ENCODE measurements at regions not wholly inside any gene's neighbourhood (a gene's known extent, or its start where the extent isn't known, plus 50 kb on each side); places are given as distances from the start of the nearest gene placed in this dataset.
"Not testable (repeated sequence)": the region's sequence is repeated elsewhere in the genome, so short reads cannot be mapped to it uniquely, and the experiment has no call there.

DNA sequence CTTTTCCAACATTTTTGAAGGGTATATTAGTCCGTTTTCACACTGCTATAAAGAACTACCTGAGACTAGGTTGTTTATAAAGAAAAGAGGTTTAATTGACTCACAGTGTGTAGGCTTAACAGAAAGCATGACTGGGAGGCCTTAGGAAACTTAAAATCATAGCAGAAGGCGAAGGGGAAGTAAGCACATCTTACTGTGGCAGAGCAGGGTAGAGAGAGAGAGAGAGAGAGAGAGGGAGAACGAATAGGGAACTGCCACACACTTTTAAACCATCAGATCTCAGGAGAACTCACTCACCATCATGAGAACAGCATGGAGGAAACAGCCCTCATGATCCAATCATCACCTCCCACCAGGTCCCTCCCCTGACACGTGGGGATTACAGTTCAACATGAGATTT, 420.3 kb downstream of the SOCS6 start:
- DNase-seq: no peak

DNA sequence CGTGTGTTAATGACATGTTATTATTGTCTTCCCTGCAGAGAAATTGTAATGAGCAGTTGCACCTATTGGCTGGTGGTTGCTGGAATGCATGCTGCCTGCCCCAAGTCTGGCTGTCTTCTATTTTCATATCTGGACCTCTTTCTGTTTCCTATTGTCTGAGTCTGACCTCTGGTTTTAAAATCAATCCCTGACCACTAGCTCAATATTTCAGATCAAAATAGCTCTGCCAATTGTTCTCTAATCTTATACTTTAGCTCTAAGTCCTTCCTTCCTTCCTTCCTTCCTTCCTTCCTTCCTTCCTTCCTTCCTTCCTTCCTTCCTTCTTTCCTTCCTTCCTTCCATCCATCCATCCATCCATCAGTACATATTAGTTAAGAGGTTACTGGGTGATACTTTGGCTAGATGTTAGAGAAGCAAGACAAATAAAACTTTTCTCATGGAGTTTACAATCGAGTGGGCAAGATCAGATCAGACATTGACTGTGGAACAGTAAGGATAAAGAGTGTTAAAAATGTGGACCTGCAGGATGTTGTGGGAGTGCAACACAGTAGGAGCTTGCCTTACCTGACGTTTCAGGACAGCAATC, 417.1 kb downstream of the SOCS6 start:
- DNase-seq: no peak

DNA sequence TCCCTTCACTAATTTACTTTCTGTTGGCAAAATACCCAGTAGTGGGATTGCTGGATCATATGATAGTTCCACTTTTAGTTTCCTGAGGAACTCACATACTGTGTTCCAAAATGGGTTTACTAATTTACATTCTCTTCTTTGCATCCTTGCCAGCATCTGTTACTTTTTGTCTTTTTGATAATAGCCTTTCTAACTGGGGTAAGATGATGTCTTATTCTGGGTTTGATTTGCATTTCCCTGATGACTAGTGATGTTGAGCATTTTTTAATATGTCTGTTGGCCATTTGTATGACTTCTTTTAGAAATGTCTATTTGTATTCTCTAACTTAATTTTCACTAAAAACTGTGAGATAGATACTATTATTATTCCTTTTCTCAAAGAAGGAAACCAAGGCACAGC, 411.7 kb downstream of the SOCS6 start:
- DNase-seq: no peak

GRCh38 chr18:70698574-70698973, 409.7 kb downstream of the SOCS6 start:
- DNase-seq: no peak

DNA sequence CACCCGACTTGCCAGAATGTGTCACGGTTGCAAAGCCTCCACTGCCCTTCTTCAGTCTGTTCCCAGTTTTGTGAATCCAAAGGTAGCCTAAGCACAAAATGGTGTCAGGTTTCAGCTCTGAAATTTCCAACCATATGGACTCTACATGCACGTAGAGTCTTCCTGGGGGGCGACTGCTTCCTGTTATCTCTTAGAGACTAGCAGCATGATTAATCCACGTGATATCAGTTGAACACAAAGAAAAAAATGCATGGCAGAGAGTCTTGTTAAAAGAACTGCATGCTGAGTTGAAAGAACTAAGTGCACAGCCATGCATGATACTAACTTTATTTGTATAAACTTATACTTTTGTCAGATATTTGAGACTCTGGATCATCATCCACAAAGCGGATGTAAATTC, 404.4 kb downstream of the SOCS6 start:
- DNase-seq: no peak

GRCh38 chr18:70689765-70690164, 400.9 kb downstream of the SOCS6 start:
- DNase-seq: not testable (repeated sequence)

DNA sequence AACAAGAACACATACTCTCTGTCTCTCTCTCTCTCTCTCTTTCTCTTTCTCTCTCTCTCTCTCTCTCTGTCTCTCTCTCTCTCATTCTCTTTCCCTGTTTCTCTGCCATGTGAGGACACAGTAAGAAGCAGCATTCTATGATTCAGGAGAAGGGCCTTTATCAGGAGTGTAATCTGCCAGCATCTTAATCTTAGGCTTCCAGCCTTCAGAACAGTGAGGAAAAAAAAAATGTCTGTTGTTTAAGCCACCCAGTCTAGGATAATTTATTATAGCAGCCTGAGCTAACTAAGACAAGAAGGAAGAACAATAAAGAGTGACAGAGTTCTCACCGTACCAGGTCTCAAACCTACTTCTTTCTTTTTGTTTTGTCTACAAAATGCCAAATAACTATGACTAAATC, 399.4 kb downstream of the SOCS6 start:
- DNase-seq: no peak

- DNase-seq: no peak
Observed at GRCh38 chr18:70684821-70685220, 396.0 kb downstream of the SOCS6 start.

- DNase-seq: no peak
Observed at GRCh38 chr18:70683263-70683662, 394.4 kb downstream of the SOCS6 start.

DNA sequence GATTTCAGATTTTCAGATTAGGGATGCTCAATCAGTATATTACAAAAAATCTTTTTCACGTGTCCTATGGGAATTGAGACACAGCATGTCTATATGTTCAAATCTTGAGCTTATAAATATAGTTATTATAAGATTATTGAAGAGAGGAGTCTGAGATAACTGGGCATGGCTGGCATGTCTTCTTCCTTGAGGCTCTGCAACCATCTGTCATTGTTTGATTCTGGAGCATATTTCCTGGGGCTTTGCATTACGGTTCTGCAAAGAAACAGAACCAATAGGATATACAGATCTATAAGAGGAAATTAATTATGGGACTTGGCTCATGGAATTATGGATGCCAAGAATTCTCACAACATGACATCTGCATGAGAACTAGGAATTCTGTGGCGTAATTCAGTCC, 386.1 kb downstream of the SOCS6 start:
- no peak for DNase-seq

GRCh38 chr18:70673831-70674230, 385.0 kb downstream of the SOCS6 start:
- no peak for DNase-seq

DNA sequence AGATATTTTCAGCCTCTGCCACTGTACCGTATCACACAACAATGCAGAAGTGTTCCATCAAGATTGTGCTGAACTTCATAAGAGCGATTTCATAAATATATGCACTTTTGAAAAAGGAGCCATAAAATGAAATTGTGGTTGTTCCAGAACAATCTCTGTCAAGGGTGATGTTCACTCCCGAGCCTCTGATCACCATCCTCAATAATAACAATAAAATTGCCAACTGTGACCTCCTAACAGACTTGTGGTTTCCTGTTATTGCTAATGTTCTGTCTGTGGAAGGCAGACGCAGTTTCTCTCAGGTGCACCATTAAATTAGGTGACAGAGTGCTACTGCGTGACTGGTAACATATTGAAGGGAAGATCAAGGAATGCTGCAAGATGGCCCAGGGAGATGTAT, 383.7 kb downstream of the SOCS6 start:
- DNase-seq: no peak

- no peak for DNase-seq
Observed at GRCh38 chr18:70671889-70672565, 383.2 kb downstream of the SOCS6 start.

GRCh38 chr18:70666936-70667335, 378.1 kb downstream of the SOCS6 start:
- DNase-seq: no peak

- no peak for DNase-seq
Observed at GRCh38 chr18:70663141-70663540, 374.3 kb downstream of the SOCS6 start.

DNA sequence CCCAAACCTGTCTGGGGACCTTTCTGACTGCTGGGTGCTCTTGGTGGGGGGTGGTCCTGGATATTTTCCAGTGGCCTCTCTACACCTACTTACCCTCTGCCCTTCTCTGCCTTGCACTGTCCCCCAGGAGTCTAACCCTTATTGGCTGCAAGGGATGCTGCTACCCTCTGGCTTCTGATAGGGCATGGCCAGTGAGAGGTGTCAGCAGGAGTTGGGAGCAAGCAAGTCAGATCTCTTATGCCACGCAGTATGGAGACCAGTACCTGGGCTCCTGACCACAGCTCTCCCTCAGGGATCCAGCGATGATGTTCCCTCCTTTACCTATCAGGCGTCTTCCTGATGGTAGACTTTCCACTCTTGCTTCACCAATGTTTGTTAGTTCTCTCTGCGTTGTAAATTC, 373.7 kb downstream of the SOCS6 start:
- no peak for DNase-seq

DNA sequence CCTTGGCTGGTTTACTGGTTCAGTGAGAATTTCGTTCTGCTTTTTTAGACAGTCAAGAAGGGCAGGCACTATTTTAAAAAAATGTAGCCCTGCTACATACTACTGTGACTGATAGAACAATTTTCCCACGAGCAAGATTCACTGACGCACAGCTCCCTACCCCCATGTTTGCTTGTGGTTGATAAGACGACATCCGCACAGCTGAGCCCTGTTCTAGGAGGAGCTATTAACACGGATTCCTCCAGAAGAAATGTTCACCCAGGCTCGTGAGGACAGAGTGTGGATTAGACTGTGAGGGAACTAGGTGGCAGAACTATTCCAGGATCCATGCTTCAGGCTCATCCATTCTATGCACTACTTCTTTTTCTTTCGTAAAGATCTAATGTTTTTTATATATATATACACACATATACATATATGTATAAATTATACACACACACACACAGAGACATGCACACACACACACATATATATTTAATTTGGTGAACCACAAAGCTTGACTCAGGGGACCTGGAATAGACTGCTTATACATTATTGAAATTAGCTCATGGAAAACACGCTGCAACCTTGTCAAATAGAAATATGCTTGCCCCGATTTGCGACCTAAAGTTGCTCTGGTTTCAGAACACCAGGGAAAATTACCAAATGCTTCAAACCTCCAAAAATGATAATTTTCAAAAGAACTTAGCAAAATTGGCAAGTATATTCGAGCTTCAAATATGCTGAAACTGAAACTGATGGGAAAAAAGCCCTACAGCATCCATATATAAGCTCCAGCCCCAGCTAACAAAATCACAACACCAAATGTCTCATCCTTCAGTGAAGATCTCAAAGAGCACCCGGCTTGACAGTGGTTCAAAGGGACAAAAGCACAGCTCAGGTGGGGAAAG, 370.4 kb downstream of the SOCS6 start:
- DNase-seq: no peak

DNA sequence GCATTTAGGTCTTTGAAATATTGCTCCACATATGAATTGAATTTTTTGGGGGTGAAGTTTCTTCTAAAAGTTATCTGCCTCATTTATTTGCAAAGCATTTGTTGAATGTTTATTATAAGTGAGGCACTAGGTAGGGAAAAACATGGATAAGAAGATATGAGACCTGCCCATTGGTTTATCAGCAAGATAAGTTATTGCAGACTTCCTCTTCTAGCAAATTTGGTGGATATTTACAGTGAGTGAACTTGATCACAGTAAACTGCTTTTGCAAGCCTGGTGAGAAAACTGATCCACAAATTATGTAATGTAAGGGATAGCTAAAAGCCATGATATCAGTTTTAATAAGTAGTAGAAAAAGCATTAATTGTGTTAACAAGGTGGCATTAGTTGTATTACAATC, 364.8 kb downstream of the SOCS6 start:
- no peak for DNase-seq

- no peak for DNase-seq
Observed at GRCh38 chr18:70650878-70651277, 362.0 kb downstream of the SOCS6 start.

GRCh38 chr18:70649683-70650082, 360.8 kb downstream of the SOCS6 start:
- DNase-seq: no peak

- no peak for DNase-seq
Observed at GRCh38 chr18:70645971-70646370, 357.1 kb downstream of the SOCS6 start.

- DNase-seq: no peak
Observed at GRCh38 chr18:70643812-70644211, 355.0 kb downstream of the SOCS6 start.

GRCh38 chr18:70641156-70641775, 352.4 kb downstream of the SOCS6 start:
- DNase-seq: no peak

Data from NCI-H446 (cell line).